HEK293 (cell line): ENCODE measurements at regions not wholly inside any gene's neighbourhood (a gene's known extent, or its start where the extent isn't known, plus 50 kb on each side); places are given as distances from the start of the nearest gene placed in this dataset.

Experiments used
- CTCF ChIA-PET: fragments of 350-600 bp; formaldehyde crosslinking; extraction: SDS; loops from one replicate; lab custom pipeline; 2021; ENCODE audit warnings: antibody characterized with exemption; lab: Yijun Ruan, JAX
- POLR2A ChIA-PET: fragments of 300-600 bp; formaldehyde crosslinking; extraction: SDS; loops from one replicate; lab custom pipeline; 2020; ENCODE audit warnings: antibody characterized with exemption, inconsistent platforms; lab: Yijun Ruan, JAX
- H3K27ac ChIP-seq: fragments of 200-500 bp; sonication (Bioruptor generic); 2 replicates; pipeline ENCODE4 v1.5.1; 2014; ENCODE audit warnings: low read depth, low read length, control low read depth, inconsistent platforms; ENCODE audit errors: extremely low read depth
- H3K36me3 ChIP-seq, 2 experiments: fragments of 200-500 bp in 1 of 2; sonication (Bioruptor generic) in 1 of 2; 1 replicate in 1 of 2; 2 replicates in 1 of 2; pipeline ENCODE4 v1.5.1; 2014 to 2017; ENCODE audit warnings: inconsistent platforms in 2 of 2, low read length in 2 of 2; ENCODE audit not compliant: control insufficient read depth in 2 of 2, insufficient read depth in 1 of 2
- H3K4me1 ChIP-seq: fragments of 200-500 bp; sonication (Bioruptor generic); 2 replicates; pipeline ENCODE4 v1.5.1; 2014; ENCODE audit warnings: mild to moderate bottlenecking, low read length, inconsistent platforms; ENCODE audit not compliant: control insufficient read depth, insufficient read depth
- H3K4me3 ChIP-seq: 2 replicates; pipeline ENCODE4 v1.5.1; 2011; ENCODE audit warnings: low read depth, mild to moderate bottlenecking, control low read depth, low read length, moderate library complexity
- H3K9me3 ChIP-seq: fragments of 200-500 bp; sonication (Bioruptor generic); 2 replicates; pipeline ENCODE4 v1.5.1; 2014; ENCODE audit warnings: low read depth, low read length, inconsistent platforms; ENCODE audit not compliant: control insufficient read depth, insufficient read depth
- EGR2 ChIP-seq: fragments of 450-650 bp; formaldehyde crosslinking; IDR thresholded peaks from 2 replicates; pipeline ENCODE4 v1.5.1; 2016; ENCODE audit warnings: low read depth, missing biosample characterization, missing genetic modification characterization
- GLI2 ChIP-seq: fragments of 450-650 bp; formaldehyde crosslinking; IDR thresholded peaks from 2 replicates; pipeline ENCODE4; 2017; ENCODE audit warnings: missing biosample characterization, missing genetic modification characterization, low read depth, borderline replicate concordance
- GLI4 ChIP-seq: fragments of 450-650 bp; formaldehyde crosslinking; IDR thresholded peaks from 2 replicates; pipeline ENCODE4 v1.5.1; 2016; ENCODE audit warnings: missing biosample characterization, missing genetic modification characterization
- KLF7 ChIP-seq: fragments of 450-650 bp; formaldehyde crosslinking; IDR thresholded peaks from 2 replicates; pipeline ENCODE4 v1.5.1; 2016; ENCODE audit warnings: missing biosample characterization, missing genetic modification characterization, borderline replicate concordance
- SALL2 ChIP-seq: fragments of 450-650 bp; formaldehyde crosslinking; IDR thresholded peaks from 2 replicates; pipeline ENCODE4 v1.5.0; 2017; ENCODE audit warnings: missing biosample characterization, mild to moderate bottlenecking, missing genetic modification characterization, borderline replicate concordance
- SETDB1 ChIP-seq: IDR thresholded peaks from one replicate; pipeline ENCODE4 v1.6.1; 2017; ENCODE audit warnings: mild to moderate bottlenecking, low read length, moderate library complexity, mixed read lengths; ENCODE audit not compliant: insufficient read length
- ZBTB48 ChIP-seq: fragments of 450-650 bp; formaldehyde crosslinking; IDR thresholded peaks from 2 replicates; pipeline ENCODE4 v1.5.1; 2016; ENCODE audit warnings: missing biosample characterization, missing genetic modification characterization
- ZBTB7A ChIP-seq: fragments of 450-650 bp; formaldehyde crosslinking; IDR thresholded peaks from 2 replicates; pipeline ENCODE4 v1.5.1; 2016; ENCODE audit warnings: low read depth, missing biosample characterization, missing genetic modification characterization
- ZFP69B ChIP-seq: fragments of 450-650 bp; formaldehyde crosslinking; IDR thresholded peaks from 2 replicates; pipeline ENCODE4 v1.5.1; 2016; ENCODE audit warnings: missing biosample characterization, missing genetic modification characterization
- ZNF121 ChIP-seq: fragments of 450-650 bp; formaldehyde crosslinking; IDR thresholded peaks from 2 replicates; pipeline ENCODE4 v1.5.1; 2016; ENCODE audit warnings: missing biosample characterization, missing genetic modification characterization
- ZNF24 ChIP-seq: fragments of 450-650 bp; formaldehyde crosslinking; IDR thresholded peaks from 2 replicates; pipeline ENCODE4 v1.5.1; 2016; ENCODE audit warnings: missing biosample characterization, missing genetic modification characterization
- ZNF335 ChIP-seq: fragments of 450-650 bp; formaldehyde crosslinking; conservative IDR thresholded peaks from 2 replicates; pipeline ENCODE4 v1.5.1; 2016; ENCODE audit warnings: missing biosample characterization, missing genetic modification characterization
- ZNF404 ChIP-seq: fragments of 450-650 bp; formaldehyde crosslinking; IDR thresholded peaks from 2 replicates; pipeline ENCODE4 v1.5.1; 2017; ENCODE audit warnings: missing biosample characterization, missing genetic modification characterization
- ZNF530 ChIP-seq: fragments of 450-650 bp; formaldehyde crosslinking; IDR thresholded peaks from 2 replicates; pipeline ENCODE4 v1.5.1; 2016; ENCODE audit warnings: low read depth, missing biosample characterization, missing genetic modification characterization
- ZNF677 ChIP-seq: fragments of 450-650 bp; IDR thresholded peaks from 2 replicates; pipeline ENCODE4 v1.5.0; 2018; ENCODE audit warnings: missing biosample characterization, mild to moderate bottlenecking, missing genetic modification characterization, moderate library complexity
- ZNF837 ChIP-seq: fragments of 450-650 bp; formaldehyde crosslinking; IDR thresholded peaks from 2 replicates; pipeline ENCODE4 v1.5.1; 2016; ENCODE audit warnings: missing biosample characterization, missing genetic modification characterization
- TF ChIP-seq, protein P1 (sequence below): fragments of 450-650 bp; formaldehyde crosslinking; IDR thresholded peaks from 2 replicates; pipeline ENCODE4 v1.5.1; 2017; ENCODE audit warnings: missing biosample characterization, missing genetic modification characterization
- TF ChIP-seq, protein P2 (sequence below): fragments of 450-650 bp; formaldehyde crosslinking; IDR thresholded peaks from 2 replicates; pipeline ENCODE4 v1.5.1; 2016; ENCODE audit warnings: missing biosample characterization, missing genetic modification characterization, borderline replicate concordance
- TF ChIP-seq, protein P3 (sequence below): fragments of 450-650 bp; formaldehyde crosslinking; IDR thresholded peaks from 2 replicates; pipeline ENCODE4 v1.5.1; 2016; ENCODE audit warnings: missing biosample characterization, missing genetic modification characterization
- TF ChIP-seq, protein P4 (sequence below): fragments of 450-650 bp; formaldehyde crosslinking; IDR thresholded peaks from 2 replicates; pipeline ENCODE4 v1.5.0; 2017; ENCODE audit warnings: missing biosample characterization, missing genetic modification characterization, borderline replicate concordance
- TF ChIP-seq, protein P5 (sequence below): fragments of 450-650 bp; formaldehyde crosslinking; IDR thresholded peaks from 2 replicates; pipeline ENCODE4 v1.5.1; 2017; ENCODE audit warnings: missing biosample characterization, missing genetic modification characterization

DNA sequence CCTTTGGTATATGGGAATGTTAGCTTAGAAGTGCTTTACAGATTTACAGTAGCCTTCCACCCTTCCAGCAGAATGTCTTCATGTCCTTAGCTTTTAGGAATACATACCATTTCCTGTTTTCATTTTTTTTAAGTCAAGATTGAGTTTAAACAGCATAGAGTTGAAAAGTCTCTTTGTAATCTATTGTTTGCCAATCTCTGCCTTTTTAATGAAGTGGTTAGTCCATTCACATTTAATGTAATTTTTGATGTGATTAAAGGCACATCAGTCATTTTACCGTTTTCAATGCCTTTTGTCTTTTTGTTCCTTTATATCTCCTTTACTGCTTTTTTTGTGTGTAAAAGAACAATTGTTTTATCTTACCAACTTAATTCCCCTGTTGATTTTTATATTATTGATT lies 233.4 kb upstream of the SMIM21 start:
- CTCF ChIA-PET: interaction anchor here (0.6 kb wide), 1 partner anchor 1003 kb away, joined by 3 read pairs; no protein-coding TSS in a partner anchor

DNA sequence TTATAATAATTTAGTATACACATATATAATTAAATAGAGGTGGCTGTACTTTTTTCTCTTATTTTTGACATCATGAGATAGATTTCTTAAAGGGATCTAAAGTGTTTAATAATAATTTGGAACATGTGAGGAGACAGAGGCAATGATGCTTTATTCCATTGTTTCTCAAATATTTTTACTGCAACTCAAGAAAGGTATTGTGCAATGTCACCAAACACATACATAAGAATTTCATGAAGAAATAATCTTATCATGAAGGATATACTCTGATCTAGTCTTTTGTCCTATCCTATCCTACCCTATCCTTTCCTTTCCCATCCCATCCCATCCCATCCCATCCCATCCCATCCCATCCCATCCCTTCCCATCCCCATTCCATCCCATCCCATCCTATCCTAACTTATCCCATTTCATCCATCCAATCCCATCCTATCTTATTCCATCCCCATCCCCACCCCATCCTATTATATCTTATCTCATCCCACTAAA lies 232.1 kb upstream of the SMIM21 start:
- TF ChIP-seq ZNF121 (tag by site-specific recombination) (no peak), EGR2 (tag by site-specific recombination) (no peak), GLI4 (tag by site-specific recombination) (no peak), ZNF530 (tag by site-specific recombination) (no peak), SALL2 (tag by site-specific recombination) (no peak), ZFP69B (no peak), GLI2 (tag by site-specific recombination) (no peak)
- TF ChIP-seq, protein P1, sequence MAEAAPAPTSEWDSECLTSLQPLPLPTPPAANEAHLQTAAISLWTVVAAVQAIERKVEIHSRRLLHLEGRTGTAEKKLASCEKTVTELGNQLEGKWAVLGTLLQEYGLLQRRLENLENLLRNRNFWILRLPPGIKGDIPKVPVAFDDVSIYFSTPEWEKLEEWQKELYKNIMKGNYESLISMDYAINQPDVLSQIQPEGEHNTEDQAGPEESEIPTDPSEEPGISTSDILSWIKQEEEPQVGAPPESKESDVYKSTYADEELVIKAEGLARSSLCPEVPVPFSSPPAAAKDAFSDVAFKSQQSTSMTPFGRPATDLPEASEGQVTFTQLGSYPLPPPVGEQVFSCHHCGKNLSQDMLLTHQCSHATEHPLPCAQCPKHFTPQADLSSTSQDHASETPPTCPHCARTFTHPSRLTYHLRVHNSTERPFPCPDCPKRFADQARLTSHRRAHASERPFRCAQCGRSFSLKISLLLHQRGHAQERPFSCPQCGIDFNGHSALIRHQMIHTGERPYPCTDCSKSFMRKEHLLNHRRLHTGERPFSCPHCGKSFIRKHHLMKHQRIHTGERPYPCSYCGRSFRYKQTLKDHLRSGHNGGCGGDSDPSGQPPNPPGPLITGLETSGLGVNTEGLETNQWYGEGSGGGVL: no peak
- TF ChIP-seq, protein P2, sequence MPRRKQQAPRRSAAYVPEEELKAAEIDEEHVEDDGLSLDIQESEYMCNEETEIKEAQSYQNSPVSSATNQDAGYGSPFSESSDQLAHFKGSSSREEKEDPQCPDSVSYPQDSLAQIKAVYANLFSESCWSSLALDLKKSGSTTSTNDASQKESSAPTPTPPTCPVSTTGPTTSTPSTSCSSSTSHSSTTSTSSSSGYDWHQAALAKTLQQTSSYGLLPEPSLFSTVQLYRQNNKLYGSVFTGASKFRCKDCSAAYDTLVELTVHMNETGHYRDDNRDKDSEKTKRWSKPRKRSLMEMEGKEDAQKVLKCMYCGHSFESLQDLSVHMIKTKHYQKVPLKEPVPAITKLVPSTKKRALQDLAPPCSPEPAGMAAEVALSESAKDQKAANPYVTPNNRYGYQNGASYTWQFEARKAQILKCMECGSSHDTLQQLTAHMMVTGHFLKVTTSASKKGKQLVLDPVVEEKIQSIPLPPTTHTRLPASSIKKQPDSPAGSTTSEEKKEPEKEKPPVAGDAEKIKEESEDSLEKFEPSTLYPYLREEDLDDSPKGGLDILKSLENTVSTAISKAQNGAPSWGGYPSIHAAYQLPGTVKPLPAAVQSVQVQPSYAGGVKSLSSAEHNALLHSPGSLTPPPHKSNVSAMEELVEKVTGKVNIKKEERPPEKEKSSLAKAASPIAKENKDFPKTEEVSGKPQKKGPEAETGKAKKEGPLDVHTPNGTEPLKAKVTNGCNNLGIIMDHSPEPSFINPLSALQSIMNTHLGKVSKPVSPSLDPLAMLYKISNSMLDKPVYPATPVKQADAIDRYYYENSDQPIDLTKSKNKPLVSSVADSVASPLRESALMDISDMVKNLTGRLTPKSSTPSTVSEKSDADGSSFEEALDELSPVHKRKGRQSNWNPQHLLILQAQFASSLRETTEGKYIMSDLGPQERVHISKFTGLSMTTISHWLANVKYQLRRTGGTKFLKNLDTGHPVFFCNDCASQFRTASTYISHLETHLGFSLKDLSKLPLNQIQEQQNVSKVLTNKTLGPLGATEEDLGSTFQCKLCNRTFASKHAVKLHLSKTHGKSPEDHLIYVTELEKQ (tag by site-specific recombination): no peak
- TF ChIP-seq, protein P3, sequence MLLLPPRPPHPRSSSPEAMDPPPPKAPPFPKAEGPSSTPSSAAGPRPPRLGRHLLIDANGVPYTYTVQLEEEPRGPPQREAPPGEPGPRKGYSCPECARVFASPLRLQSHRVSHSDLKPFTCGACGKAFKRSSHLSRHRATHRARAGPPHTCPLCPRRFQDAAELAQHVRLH (tag by site-specific recombination): no peak
- ChIA-PET POLR2A (no interaction called here), CTCF (no interaction called here)
- no peak overlapping the region for H3K4me3 ChIP-seq
- H3K27ac ChIP-seq: no peak overlapping the region
- no peaks in the 10 kb centered on the region for H3K4me1 ChIP-seq
- no peaks in the 10 kb centered on the region; the same call in 1 of the 2 replicates for H3K9me3 ChIP-seq
- H3K36me3 ChIP-seq: no peaks in the 10 kb centered on the region

More for the DNA sequence above, 233.4 kb upstream of the SMIM21 start:
- Histone ChIP-seq H3K9me3 (no peaks in the 10 kb centered on the region; the same call in 1 of the 2 replicates), H3K4me1 (no peaks in the 10 kb centered on the region), H3K4me3 (no peak overlapping the region), H3K36me3 (no peaks in the 10 kb centered on the region), H3K27ac (no peak overlapping the region)
- POLR2A ChIA-PET: no interaction called here
- TF ChIP-seq SETDB1 (peak; percentile 83), ZNF837 (no peak), ZNF335 (tag by site-specific recombination) (no peak)

DNA sequence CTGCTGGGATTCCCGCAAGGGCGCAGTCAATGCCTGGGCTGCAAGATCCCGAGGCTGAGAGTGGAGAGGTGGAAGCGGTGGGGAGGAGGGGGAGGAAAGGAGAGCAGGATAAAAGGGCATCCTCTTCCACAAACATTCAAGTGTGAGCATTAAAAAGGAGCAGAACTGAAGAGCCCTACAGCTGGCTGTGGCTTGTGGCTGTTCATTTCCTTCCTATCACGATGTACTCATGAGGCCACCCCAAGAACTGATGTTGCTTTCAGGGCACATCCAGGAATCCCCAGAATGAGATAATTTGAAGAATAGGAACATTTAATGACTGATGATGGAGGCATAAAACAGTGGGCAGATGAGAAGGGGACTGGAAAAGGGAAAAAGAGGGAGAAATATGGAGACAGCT lies 230.8 kb upstream of the SMIM21 start:
- CTCF ChIA-PET: no interaction called here
- Histone ChIP-seq H3K9me3 (no peaks in the 10 kb centered on the region; the same call in 1 of the 2 replicates), H3K4me3 (no peak overlapping the region), H3K36me3 (no peaks in the 10 kb centered on the region), H3K4me1 (no peaks in the 10 kb centered on the region), H3K27ac (no peak overlapping the region)
- POLR2A ChIA-PET: no interaction called here
- TF ChIP-seq, protein P4, sequence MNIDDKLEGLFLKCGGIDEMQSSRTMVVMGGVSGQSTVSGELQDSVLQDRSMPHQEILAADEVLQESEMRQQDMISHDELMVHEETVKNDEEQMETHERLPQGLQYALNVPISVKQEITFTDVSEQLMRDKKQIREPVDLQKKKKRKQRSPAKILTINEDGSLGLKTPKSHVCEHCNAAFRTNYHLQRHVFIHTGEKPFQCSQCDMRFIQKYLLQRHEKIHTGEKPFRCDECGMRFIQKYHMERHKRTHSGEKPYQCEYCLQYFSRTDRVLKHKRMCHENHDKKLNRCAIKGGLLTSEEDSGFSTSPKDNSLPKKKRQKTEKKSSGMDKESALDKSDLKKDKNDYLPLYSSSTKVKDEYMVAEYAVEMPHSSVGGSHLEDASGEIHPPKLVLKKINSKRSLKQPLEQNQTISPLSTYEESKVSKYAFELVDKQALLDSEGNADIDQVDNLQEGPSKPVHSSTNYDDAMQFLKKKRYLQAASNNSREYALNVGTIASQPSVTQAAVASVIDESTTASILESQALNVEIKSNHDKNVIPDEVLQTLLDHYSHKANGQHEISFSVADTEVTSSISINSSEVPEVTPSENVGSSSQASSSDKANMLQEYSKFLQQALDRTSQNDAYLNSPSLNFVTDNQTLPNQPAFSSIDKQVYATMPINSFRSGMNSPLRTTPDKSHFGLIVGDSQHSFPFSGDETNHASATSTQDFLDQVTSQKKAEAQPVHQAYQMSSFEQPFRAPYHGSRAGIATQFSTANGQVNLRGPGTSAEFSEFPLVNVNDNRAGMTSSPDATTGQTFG (tag by site-specific recombination): no peak
- TF ChIP-seq KLF7 (no peak), ZBTB7A (tag by site-specific recombination) (no peak), ZNF24 (tag by site-specific recombination) (no peak), ZBTB48 (tag by site-specific recombination) (no peak), ZNF404 (tag by site-specific recombination) (no peak), ZNF677 (tag by site-specific recombination) (no peak)
- TF ChIP-seq, protein P5, sequence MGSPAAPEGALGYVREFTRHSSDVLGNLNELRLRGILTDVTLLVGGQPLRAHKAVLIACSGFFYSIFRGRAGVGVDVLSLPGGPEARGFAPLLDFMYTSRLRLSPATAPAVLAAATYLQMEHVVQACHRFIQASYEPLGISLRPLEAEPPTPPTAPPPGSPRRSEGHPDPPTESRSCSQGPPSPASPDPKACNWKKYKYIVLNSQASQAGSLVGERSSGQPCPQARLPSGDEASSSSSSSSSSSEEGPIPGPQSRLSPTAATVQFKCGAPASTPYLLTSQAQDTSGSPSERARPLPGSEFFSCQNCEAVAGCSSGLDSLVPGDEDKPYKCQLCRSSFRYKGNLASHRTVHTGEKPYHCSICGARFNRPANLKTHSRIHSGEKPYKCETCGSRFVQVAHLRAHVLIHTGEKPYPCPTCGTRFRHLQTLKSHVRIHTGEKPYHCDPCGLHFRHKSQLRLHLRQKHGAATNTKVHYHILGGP (tag by site-specific recombination): no peak
